Stimulated activated CD8-positive, alpha-beta memory T cell treated with anti-CD3 and anti-CD28 coated beads, Interleukin-7, amount 100 ng/mL, for 1 hour (primary cell): ENCODE measurements at regions not wholly inside any gene's neighbourhood (a gene's known extent, or its start where the extent isn't known, plus 50 kb on each side); places are given as distances from the start of the nearest gene placed in this dataset.

Source experiments
- DNase-seq, 2 donors: peaks; one replicate each; pipeline ENCODE4 v3.0.0-alpha.2; 2020; ENCODE audit warnings: low read depth in 2 of 2

GRCh38 chr6:148287623-148288333 lies 54.9 kb upstream of the SASH1 start:
- no peak for DNase-seq

DNA sequence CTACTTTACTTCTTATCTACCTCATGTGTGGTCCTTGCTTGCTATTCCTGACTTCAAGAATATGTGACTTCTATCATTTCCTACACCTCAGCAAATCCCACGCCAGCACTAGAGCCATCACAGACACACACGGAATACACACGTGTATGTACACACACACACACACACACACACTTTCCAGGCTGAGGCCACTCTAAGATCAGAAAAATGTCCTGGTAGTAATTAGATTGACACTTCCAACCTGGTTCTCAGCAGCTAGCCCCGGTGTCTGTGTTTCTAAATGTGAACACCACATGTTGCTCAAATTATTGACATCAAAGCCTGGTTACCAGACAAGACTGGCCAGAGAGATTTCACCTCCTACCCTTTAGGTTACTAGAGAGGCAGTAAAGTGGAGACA lies 54.1 kb upstream of the SASH1 start:
- no peak for DNase-seq

- DNase-seq, result no peak
These were observed 53.5 kb upstream of the SASH1 start for GRCh38 chr6:148289153-148289552.

- DNase-seq, result no peak
These were observed 50.8 kb upstream of the SASH1 start for GRCh38 chr6:148291876-148292275.
